Ishikawa (cell line): ENCODE measurements at regions not wholly inside any gene's neighbourhood (a gene's known extent, or its start where the extent isn't known, plus 50 kb on each side); places are given as distances from the start of the nearest gene placed in this dataset.

Experiments used
- CEBPB ChIP-seq: IDR thresholded peaks from 2 replicates; pipeline ENCODE4 v1.6.1; 2012
- CREB1 ChIP-seq: IDR thresholded peaks from 2 replicates; pipeline ENCODE4 v1.6.1; 2012; ENCODE audit warnings: low read depth
- EGR1 ChIP-seq: IDR thresholded peaks from 2 replicates; pipeline ENCODE4 v1.6.1; 2012
- EP300 ChIP-seq: IDR thresholded peaks from 2 replicates; pipeline ENCODE4 v1.6.1; 2012; ENCODE audit warnings: borderline replicate concordance
- FOXM1 ChIP-seq: IDR thresholded peaks from 2 replicates; pipeline ENCODE4 v1.6.1; 2012; ENCODE audit warnings: low read depth, borderline replicate concordance
- MAX ChIP-seq: IDR thresholded peaks from 2 replicates; pipeline ENCODE4 v1.6.1; 2012
- NFIC ChIP-seq: IDR thresholded peaks from 2 replicates; pipeline ENCODE4 v1.6.1; 2012
- RAD21 ChIP-seq: IDR thresholded peaks from 2 replicates; pipeline ENCODE4 v1.6.1; 2012; ENCODE audit warnings: low read depth
- REST ChIP-seq: IDR thresholded peaks from 2 replicates; pipeline ENCODE4 v1.6.1; 2012; ENCODE audit warnings: low read depth, mild to moderate bottlenecking
- TAF1 ChIP-seq: IDR thresholded peaks from 2 replicates; pipeline ENCODE4 v1.6.1; 2012; ENCODE audit warnings: low read depth, mild to moderate bottlenecking
- TCF12 ChIP-seq: IDR thresholded peaks from 2 replicates; pipeline ENCODE4 v1.6.1; 2012; ENCODE audit warnings: low read depth
- TEAD4 ChIP-seq: IDR thresholded peaks from 2 replicates; pipeline ENCODE4 v1.6.1; 2012
- YY1 ChIP-seq: IDR thresholded peaks from 2 replicates; pipeline ENCODE4 v1.6.1; 2012; ENCODE audit warnings: low read depth
- ZBTB7A ChIP-seq: IDR thresholded peaks from 2 replicates; pipeline ENCODE4 v1.6.1; 2012; ENCODE audit warnings: low read depth
- TF ChIP-seq, protein P1 (sequence below): IDR thresholded peaks from 2 replicates; pipeline ENCODE4 v1.6.1; 2012

- TF ChIP-seq, protein P1, sequence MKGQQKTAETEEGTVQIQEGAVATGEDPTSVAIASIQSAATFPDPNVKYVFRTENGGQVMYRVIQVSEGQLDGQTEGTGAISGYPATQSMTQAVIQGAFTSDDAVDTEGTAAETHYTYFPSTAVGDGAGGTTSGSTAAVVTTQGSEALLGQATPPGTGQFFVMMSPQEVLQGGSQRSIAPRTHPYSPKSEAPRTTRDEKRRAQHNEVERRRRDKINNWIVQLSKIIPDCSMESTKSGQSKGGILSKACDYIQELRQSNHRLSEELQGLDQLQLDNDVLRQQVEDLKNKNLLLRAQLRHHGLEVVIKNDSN = no peak
- TF ChIP-seq EP300 (no peak), ZBTB7A (no peak), EGR1 (no peak), CEBPB (no peak), YY1 (no peak), MAX (no peak), TAF1 (no peak), TEAD4 (no peak)
Observed at GRCh38 chr9:108193026-108193710, 662.6 kb downstream of the ACTL7B start.

DNA sequence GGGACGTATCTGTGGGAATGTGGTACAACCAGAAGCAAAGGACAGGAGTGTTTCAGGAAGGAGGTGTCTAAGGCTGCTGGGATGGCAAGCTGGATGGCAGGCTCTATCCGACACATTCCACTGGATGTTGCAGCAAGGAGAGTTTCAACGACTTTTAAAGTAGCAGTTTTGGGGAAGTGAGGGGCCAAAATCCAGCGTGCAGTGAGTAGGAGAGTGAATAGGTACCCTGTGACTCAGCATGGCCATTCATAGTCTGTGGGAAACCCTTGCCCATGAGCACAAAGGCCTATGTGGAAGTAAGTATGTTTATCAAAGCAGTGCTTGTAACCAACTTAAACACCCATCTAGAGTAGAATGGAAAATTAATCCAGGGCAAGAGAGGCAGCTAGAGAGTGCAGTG is 664.7 kb downstream of the ACTL7B start:
- TF ChIP-seq TCF12 (no peak), RAD21 (no peak), EP300 (no peak), YY1 (no peak), MAX (no peak), EGR1 (no peak), TEAD4 (no peak), FOXM1 (no peak), CEBPB (no peak), CREB1 (no peak), TAF1 (no peak), NFIC (no peak), ZBTB7A (no peak), REST (no peak)
- TF ChIP-seq, protein P1 = no peak

DNA sequence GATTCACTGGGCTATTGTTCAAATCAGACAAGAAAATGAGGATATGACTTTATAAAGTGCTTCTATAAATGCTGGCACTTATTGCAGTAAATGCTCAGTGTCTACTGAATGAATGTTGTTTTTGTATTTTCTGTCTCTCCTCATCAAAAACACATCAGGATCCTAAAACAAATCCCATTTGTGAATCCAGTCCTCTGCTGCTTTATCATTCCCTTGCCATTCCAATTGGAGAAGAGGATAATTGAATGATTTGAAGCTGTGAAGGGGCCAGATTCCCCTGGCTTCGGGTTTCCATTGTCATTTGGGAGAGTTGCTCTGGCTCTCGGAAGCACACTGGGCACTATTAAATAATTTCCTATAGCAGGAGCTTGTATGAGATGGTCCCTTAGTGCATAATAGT is 666.8 kb downstream of the ACTL7B start:
- TF ChIP-seq FOXM1 = no peak
- TF ChIP-seq CREB1 = no peak
- no peak for TF ChIP-seq TAF1
- TF ChIP-seq TEAD4 = no peak
- TF ChIP-seq NFIC = no peak
- TF ChIP-seq TCF12 = no peak
- no peak for TF ChIP-seq CEBPB
- TF ChIP-seq ZBTB7A = no peak
- TF ChIP-seq EGR1 = no peak
- TF ChIP-seq MAX = no peak
- TF ChIP-seq REST = no peak
- no peak for TF ChIP-seq RAD21
- TF ChIP-seq, protein P1 = no peak
- no peak for TF ChIP-seq EP300
- no peak for TF ChIP-seq YY1

- TF ChIP-seq RAD21 = no peak
- TF ChIP-seq NFIC = no peak
- TF ChIP-seq CREB1 = no peak
- no peak for TF ChIP-seq REST
- TF ChIP-seq MAX = no peak
- TF ChIP-seq, protein P1 = no peak
- no peak for TF ChIP-seq YY1
- TF ChIP-seq TCF12 = no peak
- TF ChIP-seq EGR1 = no peak
Observed at GRCh38 chr9:108188482-108188881, 667.3 kb downstream of the ACTL7B start.
